ENCODE measurements at regions not wholly inside any gene's neighbourhood (a gene's known extent, or its start where the extent isn't known, plus 50 kb on each side); places are given as distances from the start of the nearest gene placed in this dataset.
"Not testable (repeated sequence)": the region's sequence is repeated elsewhere in the genome, so short reads cannot be mapped to it uniquely, and the experiment has no call there.

GRCh38 chr2:90290701-90291100, 1599.2 kb downstream of the RPIA start:
- dilution Hi-C loops (cut with HindIII; ENCODE audit: low sequenced_read_pairs, unreplicated experiment); intact Hi-C loops (cut with micrococcal nuclease); H3K23ac ChIP-seq (ENCODE audit: low read depth, low read length); BruUV-seq (replicated peaks); H4K20me1 ChIP-seq (ENCODE audit: insufficient read depth, low read length); H3K4me1 ChIP-seq (ENCODE audit: control insufficient read depth, insufficient read depth, low read length); H3K79me1 ChIP-seq (ENCODE audit: low read depth in 1 of 2, low read length in 2 of 2); H2BK20ac ChIP-seq (ENCODE audit: low read depth, low read length); H4K5ac ChIP-seq (ENCODE audit: low read depth, low read length); DNase-seq; H2BK15ac ChIP-seq (ENCODE audit: low read depth, low read length); H3K9ac ChIP-seq (ENCODE audit: low read depth, low read length); H3K4me2 ChIP-seq (ENCODE audit: low read depth, low read length); H3K9me1 ChIP-seq (ENCODE audit: insufficient read depth, low read length); H3K56ac ChIP-seq (ENCODE audit: extremely low read depth, insufficient read depth, low read length); H2AK9ac ChIP-seq (replicated peaks; ENCODE audit: low read depth, low read length, poor library complexity); H2BK120ac ChIP-seq (ENCODE audit: low read depth, low read length); H3K4ac ChIP-seq (ENCODE audit: low read depth, low read length); H3K18ac ChIP-seq (ENCODE audit: low read depth, low read length); H2AFZ ChIP-seq (replicated peaks; ENCODE audit: low read length, poor library complexity); H3K27ac ChIP-seq (ENCODE audit: insufficient read depth, low read length); H2AK5ac ChIP-seq (ENCODE audit: low read depth, low read length); H3K27me3 ChIP-seq (ENCODE audit: control insufficient read depth, insufficient read depth, low read length); H3K4me3 ChIP-seq (ENCODE audit: insufficient read depth, low read depth, low read length); in situ Hi-C loops (cut with MboI; ENCODE audit: low sequenced_read_pairs); CTCF ChIA-PET; ATAC-seq (ENCODE audit: low read depth); H3K9me3 ChIP-seq (ENCODE audit: control insufficient read depth, insufficient read depth, low read length); H3K14ac ChIP-seq (replicated peaks; ENCODE audit: low read depth, low read length); H4K91ac ChIP-seq (ENCODE audit: insufficient read depth, low read depth, low read length); H2BK5ac ChIP-seq (ENCODE audit: low read depth, low read length, poor library complexity, severe bottlenecking); POLR2A ChIA-PET (ENCODE audit: unreplicated experiment); H4K8ac ChIP-seq (ENCODE audit: low read depth in 2 of 2, low read length in 2 of 2); H3K36me3 ChIP-seq (ENCODE audit: control insufficient read depth, insufficient read depth, low read length): not testable (repeated sequence)
- no CpG with 5 or more reads among the region's 5 CpGs for WGBS, 2 experiments (ENCODE audit: extremely low coverage in 2 of 2, insufficient read length in 1 of 2)

- H3K23ac ChIP-seq (ENCODE audit: low read depth, low read length); H4K20me1 ChIP-seq (ENCODE audit: insufficient read depth, low read length); H4K8ac ChIP-seq (ENCODE audit: low read depth in 2 of 2, low read length in 2 of 2); H2BK120ac ChIP-seq (ENCODE audit: low read depth, low read length); H3K18ac ChIP-seq (ENCODE audit: low read depth, low read length); H3K4ac ChIP-seq (ENCODE audit: low read depth, low read length); H2BK15ac ChIP-seq (ENCODE audit: low read depth, low read length); H2AFZ ChIP-seq (replicated peaks; ENCODE audit: low read length, poor library complexity); H3K27ac ChIP-seq (ENCODE audit: insufficient read depth, low read length); H2AK9ac ChIP-seq (replicated peaks; ENCODE audit: low read depth, low read length, poor library complexity); BruUV-seq (replicated peaks); H2AK5ac ChIP-seq (ENCODE audit: low read depth, low read length); intact Hi-C loops (cut with micrococcal nuclease); H3K56ac ChIP-seq (ENCODE audit: extremely low read depth, insufficient read depth, low read length); H3K4me3 ChIP-seq (ENCODE audit: insufficient read depth, low read depth, low read length); DNase-seq; H2BK5ac ChIP-seq (ENCODE audit: low read depth, low read length, poor library complexity, severe bottlenecking); H3K4me1 ChIP-seq (ENCODE audit: control insufficient read depth, insufficient read depth, low read length); ATAC-seq (ENCODE audit: low read depth); CTCF ChIA-PET; POLR2A ChIA-PET (ENCODE audit: unreplicated experiment); dilution Hi-C loops (cut with HindIII; ENCODE audit: low sequenced_read_pairs, unreplicated experiment); H4K5ac ChIP-seq (ENCODE audit: low read depth, low read length); H2BK20ac ChIP-seq (ENCODE audit: low read depth, low read length); H3K9me1 ChIP-seq (ENCODE audit: insufficient read depth, low read length); H3K27me3 ChIP-seq (ENCODE audit: control insufficient read depth, insufficient read depth, low read length); H3K4me2 ChIP-seq (ENCODE audit: low read depth, low read length); H3K36me3 ChIP-seq (ENCODE audit: control insufficient read depth, insufficient read depth, low read length); in situ Hi-C loops (cut with MboI; ENCODE audit: low sequenced_read_pairs); H3K9me3 ChIP-seq (ENCODE audit: control insufficient read depth, insufficient read depth, low read length); H3K79me1 ChIP-seq (ENCODE audit: low read depth in 1 of 2, low read length in 2 of 2); H3K9ac ChIP-seq (ENCODE audit: low read depth, low read length); H4K91ac ChIP-seq (ENCODE audit: insufficient read depth, low read depth, low read length); H3K14ac ChIP-seq (replicated peaks; ENCODE audit: low read depth, low read length): not testable (repeated sequence)
- no CpG with 5 or more reads among the region's 5 CpGs for WGBS, 2 experiments (ENCODE audit: extremely low coverage in 2 of 2, insufficient read length in 1 of 2)
Measured at GRCh38 chr2:90291168-90291883, 1599.9 kb downstream of the RPIA start.
